Epithelial cell of esophagus (primary cell): ENCODE measurements at regions not wholly inside any gene's neighbourhood (a gene's known extent, or its start where the extent isn't known, plus 50 kb on each side); places are given as distances from the start of the nearest gene placed in this dataset.

Source experiments
- DNase-seq: peaks from one replicate; pipeline ENCODE4 v3.0.0; 2010; ENCODE audit warnings: low read depth
- H3K4me3 ChIP-seq: 2 replicates; pipeline ENCODE4 v1.5.1; 2011; ENCODE audit warnings: mild to moderate bottlenecking, low read length, control low read depth
- TF ChIP-seq, protein P1 (sequence below): IDR thresholded peaks from 2 replicates; pipeline ENCODE4 v1.5.1; 2011; ENCODE audit warnings: low read depth, mild to moderate bottlenecking, low read length, control low read depth, inconsistent platforms; ENCODE audit not compliant: insufficient read depth; ENCODE audit errors: missing control alignments

DNA sequence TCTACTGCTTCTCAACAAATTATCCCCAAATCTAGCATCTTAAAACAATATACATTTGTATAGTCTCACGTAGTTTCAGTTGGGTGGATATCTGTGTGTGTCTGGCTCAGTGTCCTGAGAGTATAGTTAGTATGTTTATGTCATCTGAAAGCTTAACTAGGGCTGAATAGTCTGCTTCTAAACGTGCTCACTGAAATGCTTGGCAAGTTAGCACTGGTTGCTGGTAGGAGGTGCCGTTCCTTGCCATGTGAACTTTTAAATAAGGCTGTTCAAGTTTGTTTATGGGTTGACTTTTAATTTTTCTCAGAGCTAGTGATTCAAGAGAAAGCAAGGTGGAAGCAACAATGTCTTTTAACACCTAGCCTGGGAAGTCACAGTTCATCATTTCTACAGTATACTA, 1673.6 kb downstream of the PCDH7 start:
- H3K4me3 ChIP-seq = no peak overlapping the region
- TF ChIP-seq, protein P1, sequence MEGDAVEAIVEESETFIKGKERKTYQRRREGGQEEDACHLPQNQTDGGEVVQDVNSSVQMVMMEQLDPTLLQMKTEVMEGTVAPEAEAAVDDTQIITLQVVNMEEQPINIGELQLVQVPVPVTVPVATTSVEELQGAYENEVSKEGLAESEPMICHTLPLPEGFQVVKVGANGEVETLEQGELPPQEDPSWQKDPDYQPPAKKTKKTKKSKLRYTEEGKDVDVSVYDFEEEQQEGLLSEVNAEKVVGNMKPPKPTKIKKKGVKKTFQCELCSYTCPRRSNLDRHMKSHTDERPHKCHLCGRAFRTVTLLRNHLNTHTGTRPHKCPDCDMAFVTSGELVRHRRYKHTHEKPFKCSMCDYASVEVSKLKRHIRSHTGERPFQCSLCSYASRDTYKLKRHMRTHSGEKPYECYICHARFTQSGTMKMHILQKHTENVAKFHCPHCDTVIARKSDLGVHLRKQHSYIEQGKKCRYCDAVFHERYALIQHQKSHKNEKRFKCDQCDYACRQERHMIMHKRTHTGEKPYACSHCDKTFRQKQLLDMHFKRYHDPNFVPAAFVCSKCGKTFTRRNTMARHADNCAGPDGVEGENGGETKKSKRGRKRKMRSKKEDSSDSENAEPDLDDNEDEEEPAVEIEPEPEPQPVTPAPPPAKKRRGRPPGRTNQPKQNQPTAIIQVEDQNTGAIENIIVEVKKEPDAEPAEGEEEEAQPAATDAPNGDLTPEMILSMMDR = no peak
- DNase-seq = peak; percentile 63

DNA sequence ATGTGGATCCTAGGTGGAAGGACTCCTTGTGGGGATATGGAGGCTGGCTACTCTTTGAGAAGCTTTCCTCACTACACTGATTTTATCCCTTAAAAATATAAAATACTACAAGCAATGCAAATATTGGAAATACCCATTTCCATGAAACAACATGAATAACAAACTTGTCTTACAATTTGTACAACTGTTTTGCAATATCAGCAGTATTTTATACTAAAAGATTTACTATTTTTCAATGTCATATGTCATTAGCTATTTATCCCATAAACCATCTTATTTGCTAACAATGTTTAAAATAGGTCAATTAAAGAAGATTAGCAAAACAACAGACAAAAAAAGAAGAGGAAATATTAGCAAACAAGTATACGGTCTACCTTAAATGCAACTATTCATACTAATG, 1674.1 kb downstream of the PCDH7 start:
- TF ChIP-seq, protein P1 = no peak
- no peak overlapping the region for H3K4me3 ChIP-seq
- no peak for DNase-seq

GRCh38 chr4:32396507-32397070, 1676.4 kb downstream of the PCDH7 start:
- H3K4me3 ChIP-seq = no peak overlapping the region
- TF ChIP-seq, protein P1 = no peak
- no peak for DNase-seq

DNA sequence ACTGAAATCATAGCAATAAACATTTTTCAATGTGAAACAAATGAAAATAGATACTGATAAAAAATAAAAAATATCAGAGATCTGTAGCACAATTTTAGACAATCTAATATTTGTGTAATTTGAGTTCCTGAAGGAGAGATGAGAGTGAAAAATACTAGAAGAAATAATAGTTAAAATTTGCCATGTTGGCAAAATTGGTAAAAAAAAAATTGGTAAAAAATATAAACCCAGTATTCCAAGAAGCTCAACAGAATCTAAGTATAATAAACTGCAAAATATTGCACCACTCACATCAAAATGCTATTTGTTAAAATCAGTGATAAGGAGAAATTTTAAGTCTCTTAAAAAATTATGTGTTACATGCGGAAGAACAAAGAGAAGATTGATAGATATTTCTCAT, 1680.7 kb downstream of the PCDH7 start:
- TF ChIP-seq, protein P1 = no peak
- DNase-seq = no peak
- H3K4me3 ChIP-seq = no peak overlapping the region

- TF ChIP-seq, protein P1 = peak; percentile 19
- no peak for DNase-seq
- no peak overlapping the region for H3K4me3 ChIP-seq
Observed at GRCh38 chr4:32417113-32417704, 1697.0 kb downstream of the PCDH7 start.

- no peak for DNase-seq
- no peak overlapping the region for H3K4me3 ChIP-seq
- TF ChIP-seq, protein P1 = no peak
Observed at GRCh38 chr4:32423267-32423666, 1703.1 kb downstream of the PCDH7 start.

GRCh38 chr4:32425243-32425642, 1705.1 kb downstream of the PCDH7 start:
- H3K4me3 ChIP-seq = no peak overlapping the region
- TF ChIP-seq, protein P1 = no peak
- no peak for DNase-seq
